ENCODE measurements at regions not wholly inside any gene's neighbourhood (a gene's known extent, or its start where the extent isn't known, plus 50 kb on each side); places are given as distances from the start of the nearest gene placed in this dataset.
A peak's percentile ranks its signal among the peaks of the same experiment; 100 is the strongest.

GRCh38 chr11:112396076-112396475 lies 135.4 kb upstream of the PLET1 start:
- Histone ChIP-seq H3K4me2 (ENCODE audit: low read depth, low read length, poor library complexity, severe bottlenecking) (no peak overlapping the region), H3K9me2 (replicated peaks; ENCODE audit: insufficient read depth, low read length) (no peaks in the 10 kb centered on the region), H3K36me3 (ENCODE audit: insufficient read depth, low read length) (no peaks in the 10 kb centered on the region), H3K79me2 (ENCODE audit: low read length) (no peaks in the 10 kb centered on the region), H3K27me3 (ENCODE audit: low read length) (no peaks in the 10 kb centered on the region), H2AFZ (ENCODE audit: low read length) (no peak overlapping the region), H3K4me1 (ENCODE audit: low read length) (no peaks in the 10 kb centered on the region), H3K4me3 (ENCODE audit: low read length) (no peak overlapping the region), H4K20me1 (ENCODE audit: insufficient read depth, low read depth, low read length) (no peaks in the 10 kb centered on the region), H3K27ac (ENCODE audit: low read length) (no peak overlapping the region), H3K9ac (ENCODE audit: low read length) (no peak overlapping the region), H3K9me3 (ENCODE audit: low read length) (no peaks in the 10 kb centered on the region)
- no peak for DNase-seq

GRCh38 chr11:112398798-112399478 lies 138.3 kb upstream of the PLET1 start:
- H3K27ac ChIP-seq (ENCODE audit: low read length), result no peak overlapping the region
- no peak overlapping the region for H3K4me2 ChIP-seq (ENCODE audit: low read depth, low read length, poor library complexity, severe bottlenecking)
- H3K4me3 ChIP-seq (ENCODE audit: low read length), result no peak overlapping the region
- no peaks in the 10 kb centered on the region for H3K27me3 ChIP-seq (ENCODE audit: low read length)
- no peak overlapping the region for H3K9ac ChIP-seq (ENCODE audit: low read length)
- DNase-seq, result no peak
- H2AFZ ChIP-seq (ENCODE audit: low read length), result no peak overlapping the region
- H3K36me3 ChIP-seq (ENCODE audit: insufficient read depth, low read length), result no peaks in the 10 kb centered on the region
- no peaks in the 10 kb centered on the region for H3K4me1 ChIP-seq (ENCODE audit: low read length)
- H4K20me1 ChIP-seq (ENCODE audit: insufficient read depth, low read depth, low read length), result no peaks in the 10 kb centered on the region
- H3K79me2 ChIP-seq (ENCODE audit: low read length), result no peaks in the 10 kb centered on the region
- H3K9me3 ChIP-seq (ENCODE audit: low read length), result no peaks in the 10 kb centered on the region
- no peaks in the 10 kb centered on the region for H3K9me2 ChIP-seq (replicated peaks; ENCODE audit: insufficient read depth, low read length)

DNA sequence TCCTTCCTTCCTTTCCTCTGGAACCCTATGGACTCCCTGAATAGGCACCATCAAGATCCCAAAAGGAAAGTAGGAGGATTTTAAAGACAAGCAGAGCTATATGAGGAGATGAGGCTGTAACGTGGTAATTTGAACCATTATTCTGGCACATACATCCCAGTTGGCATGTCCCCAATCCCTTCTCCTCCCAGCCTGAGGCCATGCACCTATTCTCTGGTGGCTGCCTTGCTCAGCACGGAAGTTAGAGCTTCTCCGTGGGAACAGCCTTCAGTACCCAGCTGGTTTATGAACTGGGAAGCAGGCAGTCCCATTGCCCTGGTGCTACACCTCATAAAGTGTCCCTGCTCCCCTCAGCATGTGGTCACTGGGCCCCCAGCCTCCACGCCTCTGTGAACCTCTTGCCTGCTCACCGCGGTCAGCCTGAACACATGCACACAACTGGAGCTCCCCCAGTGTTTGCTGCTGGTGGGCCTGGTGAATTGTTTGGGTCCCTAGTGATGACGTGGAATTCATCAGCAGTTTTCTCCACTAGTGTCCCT lies 139.9 kb upstream of the PLET1 start:
- H3K9me2 ChIP-seq (replicated peaks; ENCODE audit: insufficient read depth, low read length), result no peaks in the 10 kb centered on the region
- H3K27ac ChIP-seq (ENCODE audit: low read length), result no peak overlapping the region
- DNase-seq, result no peak
- no peak overlapping the region for H3K4me3 ChIP-seq (ENCODE audit: low read length)
- H3K9ac ChIP-seq (ENCODE audit: low read length), result no peak overlapping the region
- no peaks in the 10 kb centered on the region for H4K20me1 ChIP-seq (ENCODE audit: insufficient read depth, low read depth, low read length)
- no peaks in the 10 kb centered on the region for H3K9me3 ChIP-seq (ENCODE audit: low read length)
- no peaks in the 10 kb centered on the region for H3K79me2 ChIP-seq (ENCODE audit: low read length)
- no peaks in the 10 kb centered on the region for H3K36me3 ChIP-seq (ENCODE audit: insufficient read depth, low read length)
- no peak overlapping the region for H2AFZ ChIP-seq (ENCODE audit: low read length)
- H3K4me1 ChIP-seq (ENCODE audit: low read length), result no peaks in the 10 kb centered on the region
- no peak overlapping the region for H3K4me2 ChIP-seq (ENCODE audit: low read depth, low read length, poor library complexity, severe bottlenecking)
- no peaks in the 10 kb centered on the region for H3K27me3 ChIP-seq (ENCODE audit: low read length)

- H4K20me1 ChIP-seq (ENCODE audit: insufficient read depth, low read depth, low read length), result no peaks in the 10 kb centered on the region
- H3K27ac ChIP-seq (ENCODE audit: low read length), result no peak overlapping the region
- no peak for DNase-seq
- no peaks in the 10 kb centered on the region for H3K27me3 ChIP-seq (ENCODE audit: low read length)
- H3K9me2 ChIP-seq (replicated peaks; ENCODE audit: insufficient read depth, low read length), result no peaks in the 10 kb centered on the region
- no peaks in the 10 kb centered on the region for H3K9me3 ChIP-seq (ENCODE audit: low read length)
- H3K4me1 ChIP-seq (ENCODE audit: low read length), result no peaks in the 10 kb centered on the region
- no peaks in the 10 kb centered on the region for H3K79me2 ChIP-seq (ENCODE audit: low read length)
- H3K9ac ChIP-seq (ENCODE audit: low read length), result no peak overlapping the region
- H3K36me3 ChIP-seq (ENCODE audit: insufficient read depth, low read length), result no peaks in the 10 kb centered on the region
- H2AFZ ChIP-seq (ENCODE audit: low read length), result no peak overlapping the region
- no peak overlapping the region for H3K4me2 ChIP-seq (ENCODE audit: low read depth, low read length, poor library complexity, severe bottlenecking)
- H3K4me3 ChIP-seq (ENCODE audit: low read length), result no peak overlapping the region
Measured at GRCh38 chr11:112401036-112401769, 140.5 kb upstream of the PLET1 start.

GRCh38 chr11:112403432-112403831 lies 142.8 kb upstream of the PLET1 start:
- no peaks in the 10 kb centered on the region for H4K20me1 ChIP-seq (ENCODE audit: insufficient read depth, low read depth, low read length)
- no peak for DNase-seq
- no peaks in the 10 kb centered on the region for H3K27me3 ChIP-seq (ENCODE audit: low read length)
- H3K4me1 ChIP-seq (ENCODE audit: low read length), result no peaks in the 10 kb centered on the region
- H3K36me3 ChIP-seq (ENCODE audit: insufficient read depth, low read length), result no peaks in the 10 kb centered on the region
- no peaks in the 10 kb centered on the region for H3K79me2 ChIP-seq (ENCODE audit: low read length)
- H3K27ac ChIP-seq (ENCODE audit: low read length), result no peak overlapping the region
- no peaks in the 10 kb centered on the region for H3K9me3 ChIP-seq (ENCODE audit: low read length)
- H3K9me2 ChIP-seq (replicated peaks; ENCODE audit: insufficient read depth, low read length), result no peaks in the 10 kb centered on the region
- H3K9ac ChIP-seq (ENCODE audit: low read length), result no peak overlapping the region
- H3K4me3 ChIP-seq (ENCODE audit: low read length), result no peak overlapping the region
- H3K4me2 ChIP-seq (ENCODE audit: low read depth, low read length, poor library complexity, severe bottlenecking), result no peak overlapping the region
- H2AFZ ChIP-seq (ENCODE audit: low read length), result no peak overlapping the region

DNA sequence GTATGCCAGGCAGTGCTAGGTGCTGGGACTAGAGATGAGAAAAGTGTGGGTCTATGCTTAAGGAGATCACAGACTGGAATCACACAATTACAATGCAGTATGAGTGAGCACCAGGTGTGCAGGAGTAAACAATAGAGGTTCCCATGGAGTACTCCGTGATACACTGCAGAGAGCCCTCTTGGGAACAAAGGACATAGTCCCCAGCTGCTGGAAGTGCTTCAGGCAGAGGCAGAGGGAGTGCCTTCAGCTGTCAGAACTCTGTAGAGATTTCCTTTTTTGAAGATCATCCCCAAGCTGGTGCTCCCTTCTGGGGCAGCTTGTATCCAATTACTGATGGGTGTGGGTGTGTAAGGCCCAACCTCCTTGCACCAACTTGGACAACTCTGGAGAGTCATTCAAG lies 143.5 kb upstream of the PLET1 start:
- H2AFZ ChIP-seq (ENCODE audit: low read length), result no peak overlapping the region
- no peak overlapping the region for H3K9ac ChIP-seq (ENCODE audit: low read length)
- H3K4me3 ChIP-seq (ENCODE audit: low read length), result no peak overlapping the region
- no peaks in the 10 kb centered on the region for H3K9me2 ChIP-seq (replicated peaks; ENCODE audit: insufficient read depth, low read length)
- H3K27ac ChIP-seq (ENCODE audit: low read length), result no peak overlapping the region
- DNase-seq, result no peak
- no peaks in the 10 kb centered on the region for H3K27me3 ChIP-seq (ENCODE audit: low read length)
- no peaks in the 10 kb centered on the region for H3K79me2 ChIP-seq (ENCODE audit: low read length)
- H3K4me1 ChIP-seq (ENCODE audit: low read length), result no peaks in the 10 kb centered on the region
- no peaks in the 10 kb centered on the region for H3K36me3 ChIP-seq (ENCODE audit: insufficient read depth, low read length)
- no peaks in the 10 kb centered on the region for H3K9me3 ChIP-seq (ENCODE audit: low read length)
- no peak overlapping the region for H3K4me2 ChIP-seq (ENCODE audit: low read depth, low read length, poor library complexity, severe bottlenecking)
- no peaks in the 10 kb centered on the region for H4K20me1 ChIP-seq (ENCODE audit: insufficient read depth, low read depth, low read length)

DNA sequence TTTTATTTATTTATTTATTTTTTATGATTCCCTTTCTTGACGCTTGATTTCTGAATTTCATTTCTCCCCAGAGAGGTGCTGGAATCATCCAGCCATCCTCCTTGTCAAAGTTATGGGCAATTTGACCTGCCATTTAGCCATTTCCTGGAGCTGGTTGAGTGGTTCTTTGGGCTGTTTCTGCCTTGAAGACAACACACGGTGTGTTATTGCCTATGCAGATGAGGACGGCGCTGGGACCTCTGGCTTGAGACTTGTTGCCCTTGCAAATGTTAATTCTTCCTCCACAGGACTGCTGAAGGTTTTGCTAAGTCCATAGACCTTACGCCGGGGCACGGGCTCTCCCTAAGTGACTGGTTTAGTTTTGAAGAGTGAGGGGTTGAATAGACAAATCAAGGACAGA lies 147.9 kb upstream of the PLET1 start:
- H3K79me2 ChIP-seq (ENCODE audit: low read length), result no peaks in the 10 kb centered on the region
- no peak for DNase-seq

DNA sequence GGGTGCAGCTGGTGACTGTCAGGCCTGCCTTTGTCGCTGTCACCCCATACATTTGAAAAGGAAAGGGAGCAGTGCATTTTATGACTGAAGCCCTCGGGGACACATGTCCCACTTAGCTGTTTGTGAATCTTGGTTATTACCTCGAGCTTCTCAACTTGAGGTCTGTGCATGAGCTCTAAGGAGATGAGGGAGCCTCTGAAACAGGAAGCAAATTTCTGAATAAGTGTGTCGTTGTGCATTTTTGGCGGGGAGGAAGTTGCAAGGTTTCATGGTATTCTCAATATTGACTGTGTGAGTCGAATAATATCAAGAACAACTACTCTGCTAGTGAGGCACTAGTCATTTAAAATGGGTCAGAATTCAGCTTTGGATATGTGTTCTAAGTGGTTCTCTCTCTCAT lies 149.7 kb upstream of the PLET1 start:
- Histone ChIP-seq H3K4me2 (ENCODE audit: low read depth, low read length, poor library complexity, severe bottlenecking) (no peak overlapping the region), H3K4me1 (ENCODE audit: low read length) (no peaks in the 10 kb centered on the region; the same call in 1 of the 2 replicates), H2AFZ (ENCODE audit: low read length) (no peak overlapping the region), H3K4me3 (ENCODE audit: low read length) (no peak overlapping the region), H3K36me3 (ENCODE audit: insufficient read depth, low read length) (no peaks in the 10 kb centered on the region), H3K79me2 (ENCODE audit: low read length) (no peaks in the 10 kb centered on the region), H3K27ac (ENCODE audit: low read length) (no peak overlapping the region), H3K27me3 (ENCODE audit: low read length) (no peaks in the 10 kb centered on the region), H3K9ac (ENCODE audit: low read length) (no peak overlapping the region), H3K9me3 (ENCODE audit: low read length) (no peaks in the 10 kb centered on the region), H3K9me2 (replicated peaks; ENCODE audit: insufficient read depth, low read length) (no peaks in the 10 kb centered on the region), H4K20me1 (ENCODE audit: insufficient read depth, low read depth, low read length) (no peaks in the 10 kb centered on the region)
- DNase-seq, result peak; percentile 44

More for the DNA sequence above, 147.9 kb upstream of the PLET1 start:
- H2AFZ ChIP-seq (ENCODE audit: low read length), result no peak overlapping the region
- no peak overlapping the region for H3K27ac ChIP-seq (ENCODE audit: low read length)
- H3K36me3 ChIP-seq (ENCODE audit: insufficient read depth, low read length), result no peaks in the 10 kb centered on the region
- H3K4me2 ChIP-seq (ENCODE audit: low read depth, low read length, poor library complexity, severe bottlenecking), result no peak overlapping the region
- no peaks in the 10 kb centered on the region; the same call in 1 of the 2 replicates for H3K4me1 ChIP-seq (ENCODE audit: low read length)
- H3K4me3 ChIP-seq (ENCODE audit: low read length), result no peak overlapping the region
- H3K9ac ChIP-seq (ENCODE audit: low read length), result no peak overlapping the region
- no peaks in the 10 kb centered on the region for H3K9me2 ChIP-seq (replicated peaks; ENCODE audit: insufficient read depth, low read length)
- no peaks in the 10 kb centered on the region for H3K27me3 ChIP-seq (ENCODE audit: low read length)
- no peaks in the 10 kb centered on the region for H4K20me1 ChIP-seq (ENCODE audit: insufficient read depth, low read depth, low read length)
- no peaks in the 10 kb centered on the region for H3K9me3 ChIP-seq (ENCODE audit: low read length)

All from Karpas-422 (cell line).